GM23338 (cell line): ENCODE measurements at regions not wholly inside any gene's neighbourhood (a gene's known extent, or its start where the extent isn't known, plus 50 kb on each side); places are given as distances from the start of the nearest gene placed in this dataset.

Experiments
- ATAC-seq: fragments of 200-7000 bp; cut with Tn5 transposase; 3 replicates; pipeline ENCODE4 v1.9.1; 2020
- DNase-seq: peaks from one replicate; pipeline ENCODE4 v3.0.0-alpha.2; 2015; ENCODE audit warnings: low spot score
- H2AFZ ChIP-seq: fragments of 200-600 bp; sonication (generic); 2 replicates; pipeline ENCODE4 v1.8.0; 2016; ENCODE audit warnings: antibody characterized with exemption, mild to moderate bottlenecking, moderate library complexity
- H3F3A ChIP-seq: fragments of 200-600 bp; sonication (generic); replicated peaks from 2 replicates; pipeline ENCODE4 v1.8.0; 2017; ENCODE audit warnings: antibody characterized with exemption, mixed run types, low read depth
- H3K27ac ChIP-seq: fragments of 200-600 bp; sonication (generic); 2 replicates; pipeline ENCODE4 v1.6.1; 2016; ENCODE audit warnings: low read depth
- H3K27me3 ChIP-seq: fragments of 200-600 bp; sonication (generic); 2 replicates; pipeline ENCODE4 v1.8.0; 2016; ENCODE audit warnings: mild to moderate bottlenecking, mixed run types, moderate library complexity; ENCODE audit not compliant: insufficient read depth
- H3K36me3 ChIP-seq: fragments of 200-600 bp; sonication (generic); 2 replicates; pipeline ENCODE4 v1.8.0; 2016; ENCODE audit warnings: mild to moderate bottlenecking; ENCODE audit not compliant: insufficient read depth
- H3K4me1 ChIP-seq: fragments of 200-600 bp; sonication (generic); 2 replicates; pipeline ENCODE4 v1.8.0; 2016; ENCODE audit warnings: mild to moderate bottlenecking, moderate library complexity; ENCODE audit not compliant: insufficient read depth
- H3K4me2 ChIP-seq: fragments of 200-600 bp; sonication (generic); 2 replicates; pipeline ENCODE4 v1.7.1; 2017; ENCODE audit warnings: mixed run types
- H3K4me3 ChIP-seq: fragments of 200-600 bp; sonication (generic); 2 replicates; pipeline ENCODE4 v1.6.1; 2016; ENCODE audit warnings: mixed run types
- H3K79me2 ChIP-seq: fragments of 200-600 bp; sonication (generic); replicated peaks from 2 replicates; pipeline ENCODE4 v1.8.0; 2017; ENCODE audit warnings: mild to moderate bottlenecking; ENCODE audit not compliant: insufficient read depth
- H3K9me2 ChIP-seq: fragments of 200-600 bp; sonication (generic); 2 replicates; pipeline ENCODE4 v1.8.0; 2017; ENCODE audit not compliant: insufficient read depth
- H4K20me1 ChIP-seq: fragments of 200-600 bp; sonication (generic); replicated peaks from 2 replicates; pipeline ENCODE4 v1.8.0; 2017; ENCODE audit warnings: mild to moderate bottlenecking; ENCODE audit not compliant: insufficient read depth
- H3K27ac Mint-ChIP-seq: 2 replicates; pipeline ENCODE4 v1.8.0; 2020; ENCODE audit warnings: inconsistent platforms, mild to moderate bottlenecking, moderate library complexity, mixed read lengths
- H3K27me3 Mint-ChIP-seq: 3 replicates; pipeline ENCODE4 v1.8.0; 2022; ENCODE audit warnings: low read depth, mild to moderate bottlenecking, moderate library complexity, mixed read lengths, inconsistent platforms; ENCODE audit not compliant: insufficient read depth, poor library complexity
- H3K36me3 Mint-ChIP-seq: 3 replicates; pipeline ENCODE4 v1.8.0; 2021; ENCODE audit warnings: low read depth, mild to moderate bottlenecking, inconsistent platforms, moderate library complexity, mixed read lengths
- H3K4me1 Mint-ChIP-seq: 3 replicates; pipeline ENCODE4 v1.8.0; 2020; ENCODE audit warnings: mild to moderate bottlenecking, inconsistent platforms, mixed read lengths
- H3K4me3 Mint-ChIP-seq: 3 replicates; pipeline ENCODE4 v1.8.0; 2021; ENCODE audit warnings: moderate library complexity, mild to moderate bottlenecking, inconsistent platforms, mixed read lengths
- H3K9me3 Mint-ChIP-seq: 3 replicates; pipeline ENCODE4 v1.8.0; 2020; ENCODE audit warnings: moderate library complexity, mild to moderate bottlenecking, inconsistent platforms, mixed read lengths
- CREB1 ChIP-seq: fragments of 250-450 bp; sonication (Bioruptor Pico); IDR thresholded peaks from 2 replicates; pipeline ENCODE4 v1.5.0; 2020; ENCODE audit warnings: low read depth, mild to moderate bottlenecking, moderate library complexity
- CTCF ChIP-seq, 2 experiments: fragments of 200-600 bp in 1 of 2; sonication (generic) in 1 of 2; conservative IDR thresholded peaks; 2 replicates each; pipeline versions ENCODE4 v1.5.1 to v1.6.1; 2016 to 2017; ENCODE audit warnings: antibody characterized with exemption in 2 of 2, low read depth in 2 of 2, mild to moderate bottlenecking in 2 of 2, moderate library complexity in 1 of 2
- EZH2 ChIP-seq: fragments of 200-600 bp; sonication (generic); IDR thresholded peaks from one replicate; pipeline ENCODE4 v1.8.0; 2017; ENCODE audit warnings: antibody characterized with exemption, mild to moderate bottlenecking, low read depth; ENCODE audit not compliant: unreplicated experiment
- EZH2phosphoT487 ChIP-seq: fragments of 200-600 bp; sonication (generic); IDR thresholded peaks from one replicate; pipeline ENCODE4 v1.8.1; 2018; ENCODE audit warnings: antibody characterized with exemption; ENCODE audit not compliant: unreplicated experiment
- JUNB ChIP-seq: IDR thresholded peaks from one replicate; pipeline ENCODE4 v1.6.1; 2016; ENCODE audit warnings: antibody characterized with exemption; ENCODE audit not compliant: unreplicated experiment
- NANOG ChIP-seq: IDR thresholded peaks from 2 replicates; pipeline ENCODE4 v1.6.1; 2016; ENCODE audit warnings: antibody characterized with exemption, borderline replicate concordance
- POLR2AphosphoS5 ChIP-seq: IDR thresholded peaks from 2 replicates; pipeline ENCODE4 v1.6.1; 2016; ENCODE audit warnings: antibody characterized with exemption, low read depth
- STAT1 ChIP-seq: IDR thresholded peaks from one replicate; pipeline ENCODE4 v1.6.1; 2016; ENCODE audit warnings: antibody characterized with exemption; ENCODE audit not compliant: unreplicated experiment
- ZNF114 ChIP-seq: fragments of 250-450 bp; sonication (Bioruptor Pico); IDR thresholded peaks from 2 replicates; pipeline ENCODE4 v1.5.0; 2020; ENCODE audit warnings: mild to moderate bottlenecking, moderate library complexity
- TF ChIP-seq, protein P1 (sequence below): IDR thresholded peaks from one replicate; pipeline ENCODE4 v1.6.1; 2018; ENCODE audit warnings: antibody characterized with exemption; ENCODE audit not compliant: unreplicated experiment
- TF ChIP-seq, protein P2 (sequence below): fragments of 250-450 bp; sonication (Bioruptor Pico); IDR thresholded peaks from 2 replicates; pipeline ENCODE4 v1.5.0; 2020; ENCODE audit warnings: mild to moderate bottlenecking, moderate library complexity
- TF ChIP-seq, protein P3 (sequence below): IDR thresholded peaks from 2 replicates; pipeline ENCODE4 v1.6.1; 2016; ENCODE audit warnings: antibody characterized with exemption

DNA sequence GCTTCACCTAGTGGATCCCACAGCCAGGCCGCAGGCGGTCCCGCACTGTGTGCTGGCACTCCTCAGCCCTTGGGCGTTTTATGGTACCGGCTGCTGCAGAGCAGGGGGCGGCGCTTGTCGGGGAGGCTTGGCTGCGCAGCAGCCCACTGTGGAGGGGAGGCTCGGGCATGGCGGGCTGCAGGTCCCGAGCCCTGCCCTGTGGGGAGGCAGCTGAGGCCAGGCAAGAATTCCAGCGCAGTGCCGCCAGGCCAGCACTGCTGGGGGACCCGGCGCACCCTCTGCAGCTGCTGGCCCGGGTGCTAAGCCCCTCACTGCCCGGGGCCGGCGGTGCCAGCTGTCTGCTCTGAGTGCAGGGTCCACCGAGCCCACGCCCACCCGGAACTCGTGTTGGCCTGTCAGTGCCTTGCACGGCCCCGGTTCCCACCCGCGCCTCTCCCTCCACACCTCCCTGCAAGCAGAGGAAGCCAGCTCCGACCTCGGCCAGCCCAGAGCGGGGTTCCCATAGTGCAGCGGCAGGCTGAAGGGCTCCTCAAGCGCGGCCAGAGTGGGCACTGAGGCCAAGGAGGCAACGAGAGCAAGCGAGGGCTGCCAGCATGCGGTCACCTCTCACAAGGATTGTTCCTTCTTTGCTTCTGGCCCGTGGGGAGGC lies 435.0 kb upstream of the ATP10A start:
- no peak overlapping the region for H3K4me3 Mint-ChIP-seq
- peaks cover 6% of the 10 kb centered on the region for H3K27me3 Mint-ChIP-seq
- TF ChIP-seq CTCF (conservative IDR thresholded peaks at IDR 0.05; ENCODE audit: low read depth in 2 of 2) (no peak), CREB1 (CRISPR knock-in tag) (no peak), EZH2 (no peak), POLR2AphosphoS5 (no peak), EZH2phosphoT487 (no peak), STAT1 (no peak), NANOG (no peak), ZNF114 (no peak), JUNB (no peak)
- TF ChIP-seq, protein P1, sequence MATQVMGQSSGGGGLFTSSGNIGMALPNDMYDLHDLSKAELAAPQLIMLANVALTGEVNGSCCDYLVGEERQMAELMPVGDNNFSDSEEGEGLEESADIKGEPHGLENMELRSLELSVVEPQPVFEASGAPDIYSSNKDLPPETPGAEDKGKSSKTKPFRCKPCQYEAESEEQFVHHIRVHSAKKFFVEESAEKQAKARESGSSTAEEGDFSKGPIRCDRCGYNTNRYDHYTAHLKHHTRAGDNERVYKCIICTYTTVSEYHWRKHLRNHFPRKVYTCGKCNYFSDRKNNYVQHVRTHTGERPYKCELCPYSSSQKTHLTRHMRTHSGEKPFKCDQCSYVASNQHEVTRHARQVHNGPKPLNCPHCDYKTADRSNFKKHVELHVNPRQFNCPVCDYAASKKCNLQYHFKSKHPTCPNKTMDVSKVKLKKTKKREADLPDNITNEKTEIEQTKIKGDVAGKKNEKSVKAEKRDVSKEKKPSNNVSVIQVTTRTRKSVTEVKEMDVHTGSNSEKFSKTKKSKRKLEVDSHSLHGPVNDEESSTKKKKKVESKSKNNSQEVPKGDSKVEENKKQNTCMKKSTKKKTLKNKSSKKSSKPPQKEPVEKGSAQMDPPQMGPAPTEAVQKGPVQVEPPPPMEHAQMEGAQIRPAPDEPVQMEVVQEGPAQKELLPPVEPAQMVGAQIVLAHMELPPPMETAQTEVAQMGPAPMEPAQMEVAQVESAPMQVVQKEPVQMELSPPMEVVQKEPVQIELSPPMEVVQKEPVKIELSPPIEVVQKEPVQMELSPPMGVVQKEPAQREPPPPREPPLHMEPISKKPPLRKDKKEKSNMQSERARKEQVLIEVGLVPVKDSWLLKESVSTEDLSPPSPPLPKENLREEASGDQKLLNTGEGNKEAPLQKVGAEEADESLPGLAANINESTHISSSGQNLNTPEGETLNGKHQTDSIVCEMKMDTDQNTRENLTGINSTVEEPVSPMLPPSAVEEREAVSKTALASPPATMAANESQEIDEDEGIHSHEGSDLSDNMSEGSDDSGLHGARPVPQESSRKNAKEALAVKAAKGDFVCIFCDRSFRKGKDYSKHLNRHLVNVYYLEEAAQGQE: no peak
- TF ChIP-seq, protein P2, sequence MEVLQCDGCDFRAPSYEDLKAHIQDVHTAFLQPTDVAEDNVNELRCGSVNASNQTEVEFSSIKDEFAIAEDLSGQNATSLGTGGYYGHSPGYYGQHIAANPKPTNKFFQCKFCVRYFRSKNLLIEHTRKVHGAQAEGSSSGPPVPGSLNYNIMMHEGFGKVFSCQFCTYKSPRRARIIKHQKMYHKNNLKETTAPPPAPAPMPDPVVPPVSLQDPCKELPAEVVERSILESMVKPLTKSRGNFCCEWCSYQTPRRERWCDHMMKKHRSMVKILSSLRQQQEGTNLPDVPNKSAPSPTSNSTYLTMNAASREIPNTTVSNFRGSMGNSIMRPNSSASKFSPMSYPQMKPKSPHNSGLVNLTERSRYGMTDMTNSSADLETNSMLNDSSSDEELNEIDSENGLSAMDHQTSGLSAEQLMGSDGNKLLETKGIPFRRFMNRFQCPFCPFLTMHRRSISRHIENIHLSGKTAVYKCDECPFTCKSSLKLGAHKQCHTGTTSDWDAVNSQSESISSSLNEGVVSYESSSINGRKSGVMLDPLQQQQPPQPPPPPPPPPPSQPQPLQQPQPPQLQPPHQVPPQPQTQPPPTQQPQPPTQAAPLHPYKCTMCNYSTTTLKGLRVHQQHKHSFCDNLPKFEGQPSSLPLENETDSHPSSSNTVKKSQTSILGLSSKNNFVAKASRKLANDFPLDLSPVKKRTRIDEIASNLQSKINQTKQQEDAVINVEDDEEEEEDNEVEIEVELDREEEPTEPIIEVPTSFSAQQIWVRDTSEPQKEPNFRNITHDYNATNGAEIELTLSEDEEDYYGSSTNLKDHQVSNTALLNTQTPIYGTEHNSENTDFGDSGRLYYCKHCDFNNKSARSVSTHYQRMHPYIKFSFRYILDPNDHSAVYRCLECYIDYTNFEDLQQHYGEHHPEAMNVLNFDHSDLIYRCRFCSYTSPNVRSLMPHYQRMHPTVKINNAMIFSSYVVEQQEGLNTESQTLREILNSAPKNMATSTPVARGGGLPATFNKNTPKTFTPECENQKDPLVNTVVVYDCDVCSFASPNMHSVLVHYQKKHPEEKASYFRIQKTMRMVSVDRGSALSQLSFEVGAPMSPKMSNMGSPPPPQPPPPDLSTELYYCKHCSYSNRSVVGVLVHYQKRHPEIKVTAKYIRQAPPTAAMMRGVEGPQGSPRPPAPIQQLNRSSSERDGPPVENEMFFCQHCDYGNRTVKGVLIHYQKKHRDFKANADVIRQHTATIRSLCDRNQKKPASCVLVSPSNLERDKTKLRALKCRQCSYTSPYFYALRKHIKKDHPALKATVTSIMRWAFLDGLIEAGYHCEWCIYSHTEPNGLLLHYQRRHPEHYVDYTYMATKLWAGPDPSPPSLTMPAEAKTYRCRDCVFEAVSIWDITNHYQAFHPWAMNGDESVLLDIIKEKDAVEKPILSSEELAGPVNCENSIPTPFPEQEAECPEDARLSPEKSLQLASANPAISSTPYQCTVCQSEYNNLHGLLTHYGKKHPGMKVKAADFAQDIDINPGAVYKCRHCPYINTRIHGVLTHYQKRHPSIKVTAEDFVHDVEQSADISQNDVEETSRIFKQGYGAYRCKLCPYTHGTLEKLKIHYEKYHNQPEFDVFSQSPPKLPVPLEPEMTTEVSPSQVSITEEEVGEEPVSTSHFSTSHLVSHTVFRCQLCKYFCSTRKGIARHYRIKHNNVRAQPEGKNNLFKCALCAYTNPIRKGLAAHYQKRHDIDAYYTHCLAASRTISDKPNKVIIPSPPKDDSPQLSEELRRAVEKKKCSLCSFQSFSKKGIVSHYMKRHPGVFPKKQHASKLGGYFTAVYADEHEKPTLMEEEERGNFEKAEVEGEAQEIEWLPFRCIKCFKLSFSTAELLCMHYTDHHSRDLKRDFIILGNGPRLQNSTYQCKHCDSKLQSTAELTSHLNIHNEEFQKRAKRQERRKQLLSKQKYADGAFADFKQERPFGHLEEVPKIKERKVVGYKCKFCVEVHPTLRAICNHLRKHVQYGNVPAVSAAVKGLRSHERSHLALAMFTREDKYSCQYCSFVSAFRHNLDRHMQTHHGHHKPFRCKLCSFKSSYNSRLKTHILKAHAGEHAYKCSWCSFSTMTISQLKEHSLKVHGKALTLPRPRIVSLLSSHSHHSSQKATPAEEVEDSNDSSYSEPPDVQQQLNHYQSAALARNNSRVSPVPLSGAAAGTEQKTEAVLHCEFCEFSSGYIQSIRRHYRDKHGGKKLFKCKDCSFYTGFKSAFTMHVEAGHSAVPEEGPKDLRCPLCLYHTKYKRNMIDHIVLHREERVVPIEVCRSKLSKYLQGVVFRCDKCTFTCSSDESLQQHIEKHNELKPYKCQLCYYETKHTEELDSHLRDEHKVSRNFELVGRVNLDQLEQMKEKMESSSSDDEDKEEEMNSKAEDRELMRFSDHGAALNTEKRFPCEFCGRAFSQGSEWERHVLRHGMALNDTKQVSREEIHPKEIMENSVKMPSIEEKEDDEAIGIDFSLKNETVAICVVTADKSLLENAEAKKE (CRISPR knock-in tag): no peak
- TF ChIP-seq, protein P3, sequence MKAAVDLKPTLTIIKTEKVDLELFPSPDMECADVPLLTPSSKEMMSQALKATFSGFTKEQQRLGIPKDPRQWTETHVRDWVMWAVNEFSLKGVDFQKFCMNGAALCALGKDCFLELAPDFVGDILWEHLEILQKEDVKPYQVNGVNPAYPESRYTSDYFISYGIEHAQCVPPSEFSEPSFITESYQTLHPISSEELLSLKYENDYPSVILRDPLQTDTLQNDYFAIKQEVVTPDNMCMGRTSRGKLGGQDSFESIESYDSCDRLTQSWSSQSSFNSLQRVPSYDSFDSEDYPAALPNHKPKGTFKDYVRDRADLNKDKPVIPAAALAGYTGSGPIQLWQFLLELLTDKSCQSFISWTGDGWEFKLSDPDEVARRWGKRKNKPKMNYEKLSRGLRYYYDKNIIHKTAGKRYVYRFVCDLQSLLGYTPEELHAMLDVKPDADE: no peak

More for the DNA sequence above, 435.0 kb upstream of the ATP10A start:
- peaks cover 22% of the 10 kb centered on the region for H3K4me1 ChIP-seq
- no peak overlapping the region for H3K4me3 ChIP-seq
- H4K20me1 ChIP-seq: no peaks in the 10 kb centered on the region
- H3K36me3 Mint-ChIP-seq: peaks cover 13% of the 10 kb centered on the region
- H3K36me3 ChIP-seq: no peaks in the 10 kb centered on the region
- H3K9me3 Mint-ChIP-seq: peaks cover 19% of the 10 kb centered on the region
- peak overlapping the region; percentile 29; the same call in 1 of the 2 replicates for H2AFZ ChIP-seq
- no peaks in the 10 kb centered on the region for H3K27me3 ChIP-seq
- no peaks in the 10 kb centered on the region for H3F3A ChIP-seq
- H3K4me1 Mint-ChIP-seq: peaks cover 26% of the 10 kb centered on the region
- ATAC-seq (no peak), DNase-seq (no peak)
- H3K79me2 ChIP-seq: no peaks in the 10 kb centered on the region
- no peak overlapping the region for H3K4me2 ChIP-seq
- H3K27ac ChIP-seq: no peak overlapping the region
- no peak overlapping the region for H3K27ac Mint-ChIP-seq
- H3K9me2 ChIP-seq: 0 out of 2 replicates have a peak, but pooled peaks cover 3% of the 10 kb centered on the region
